ENCODE measurements at regions not wholly inside any gene's neighbourhood (a gene's known extent, or its start where the extent isn't known, plus 50 kb on each side); places are given as distances from the start of the nearest gene placed in this dataset.

DNA sequence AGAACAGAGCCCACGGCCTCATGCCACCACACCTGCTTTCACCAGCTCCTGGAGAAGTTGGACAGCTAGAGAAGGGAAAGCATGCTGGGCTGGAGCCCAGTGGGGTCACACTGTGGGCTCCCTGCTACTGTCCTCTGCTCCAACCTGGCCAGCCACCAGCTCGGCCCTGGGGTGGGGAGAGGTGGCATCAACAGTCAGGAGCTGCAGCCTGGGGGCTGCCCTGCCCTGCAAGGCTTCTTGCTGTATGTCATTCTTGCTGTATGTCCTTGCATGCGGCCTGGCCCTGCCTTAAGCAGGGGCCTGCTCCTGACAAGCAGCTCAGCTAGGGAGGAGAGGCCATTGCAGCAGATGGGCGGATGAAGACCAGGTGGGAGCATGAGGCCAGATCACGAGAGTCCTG, 50.7 kb upstream of the CCL2 start:
- Histone ChIP-seq H3K4me3 (no peak overlapping the region), H3K27ac (no peak overlapping the region), H3K9me3 (no peaks in the 10 kb centered on the region), H3K27me3 (no peaks in the 10 kb centered on the region), H3K36me3 (no peaks in the 10 kb centered on the region), H3K4me1 (peaks cover 0 to 19% of the 10 kb centered on the region in 2 donors)
- no peak for DNase-seq (ENCODE audit: low spot score)
- TF ChIP-seq, protein P1, sequence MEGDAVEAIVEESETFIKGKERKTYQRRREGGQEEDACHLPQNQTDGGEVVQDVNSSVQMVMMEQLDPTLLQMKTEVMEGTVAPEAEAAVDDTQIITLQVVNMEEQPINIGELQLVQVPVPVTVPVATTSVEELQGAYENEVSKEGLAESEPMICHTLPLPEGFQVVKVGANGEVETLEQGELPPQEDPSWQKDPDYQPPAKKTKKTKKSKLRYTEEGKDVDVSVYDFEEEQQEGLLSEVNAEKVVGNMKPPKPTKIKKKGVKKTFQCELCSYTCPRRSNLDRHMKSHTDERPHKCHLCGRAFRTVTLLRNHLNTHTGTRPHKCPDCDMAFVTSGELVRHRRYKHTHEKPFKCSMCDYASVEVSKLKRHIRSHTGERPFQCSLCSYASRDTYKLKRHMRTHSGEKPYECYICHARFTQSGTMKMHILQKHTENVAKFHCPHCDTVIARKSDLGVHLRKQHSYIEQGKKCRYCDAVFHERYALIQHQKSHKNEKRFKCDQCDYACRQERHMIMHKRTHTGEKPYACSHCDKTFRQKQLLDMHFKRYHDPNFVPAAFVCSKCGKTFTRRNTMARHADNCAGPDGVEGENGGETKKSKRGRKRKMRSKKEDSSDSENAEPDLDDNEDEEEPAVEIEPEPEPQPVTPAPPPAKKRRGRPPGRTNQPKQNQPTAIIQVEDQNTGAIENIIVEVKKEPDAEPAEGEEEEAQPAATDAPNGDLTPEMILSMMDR (IDR thresholded peaks at IDR 0.05): no peak
